Activated T-cell treated with anti-CD3 and anti-CD28 coated beads, Interleukin-2, amount 50 U/mL, for 1 hour (primary cell): ENCODE measurements at regions not wholly inside any gene's neighbourhood (a gene's known extent, or its start where the extent isn't known, plus 50 kb on each side); places are given as distances from the start of the nearest gene placed in this dataset.

Experiments used
- DNase-seq: peaks from one replicate; pipeline ENCODE4 v3.0.0-alpha.2; 2020

GRCh38 chr15:70195171-70195570 lies 97.5 kb upstream of the TLE3 start:
- no peak for DNase-seq

- no peak for DNase-seq
These were observed 96.5 kb upstream of the TLE3 start for GRCh38 chr15:70194266-70194665.

- no peak for DNase-seq
These were observed 96.0 kb upstream of the TLE3 start for GRCh38 chr15:70193734-70194133.

- DNase-seq, result no peak
These were observed 94.8 kb upstream of the TLE3 start for GRCh38 chr15:70192490-70192889.

- no peak for DNase-seq
These were observed 94.3 kb upstream of the TLE3 start for GRCh38 chr15:70192041-70192440.

GRCh38 chr15:70190965-70191364 lies 93.2 kb upstream of the TLE3 start:
- no peak for DNase-seq

GRCh38 chr15:70189826-70190695 lies 92.3 kb upstream of the TLE3 start:
- no peak for DNase-seq

GRCh38 chr15:70188286-70188685 lies 90.6 kb upstream of the TLE3 start:
- no peak for DNase-seq

- no peak for DNase-seq
These were observed 89.6 kb upstream of the TLE3 start for GRCh38 chr15:70187331-70187730.

- no peak for DNase-seq
These were observed 88.4 kb upstream of the TLE3 start for GRCh38 chr15:70186152-70186551.

- DNase-seq, result no peak
These were observed 87.6 kb upstream of the TLE3 start for GRCh38 chr15:70185251-70185711.

- no peak for DNase-seq
These were observed 85.4 kb upstream of the TLE3 start for GRCh38 chr15:70182858-70183695.

GRCh38 chr15:70181626-70182255 lies 84.0 kb upstream of the TLE3 start:
- no peak for DNase-seq

- DNase-seq, result no peak
These were observed 82.6 kb upstream of the TLE3 start for GRCh38 chr15:70180186-70180875.

- DNase-seq, result no peak
These were observed 81.7 kb upstream of the TLE3 start for GRCh38 chr15:70179309-70179892.

- no peak for DNase-seq
These were observed 80.8 kb upstream of the TLE3 start for GRCh38 chr15:70178335-70179084.

GRCh38 chr15:70172566-70173225 lies 75.0 kb upstream of the TLE3 start:
- DNase-seq, result no peak

- DNase-seq, result no peak
These were observed 74.4 kb upstream of the TLE3 start for GRCh38 chr15:70172124-70172523.

GRCh38 chr15:70171256-70171886 lies 73.7 kb upstream of the TLE3 start:
- no peak for DNase-seq

GRCh38 chr15:70170096-70170699 lies 72.5 kb upstream of the TLE3 start:
- DNase-seq, result no peak
